ENCODE measurements at regions not wholly inside any gene's neighbourhood (a gene's known extent, or its start where the extent isn't known, plus 50 kb on each side); places are given as distances from the start of the nearest gene placed in this dataset.

GRCh38 chr11:30800904-30801303 is 214.8 kb upstream of the MPPED2 start:
- no peak for FAIRE-seq

GRCh38 chr11:30798547-30799236 is 212.5 kb upstream of the MPPED2 start:
- Histone ChIP-seq H3K79me2 (ENCODE audit: insufficient read depth, low read length) (no peaks in the 10 kb centered on the region), H3K4me3 (ENCODE audit: insufficient read depth, low read depth, low read length) (no peak overlapping the region), H3K9ac (ENCODE audit: low read length) (no peak overlapping the region), H3K4me2 (ENCODE audit: low read length) (no peak overlapping the region), H3K4me1 (ENCODE audit: insufficient read depth, low read length) (no peaks in the 10 kb centered on the region), H3K9me3 (ENCODE audit: insufficient read depth, low read depth, low read length) (no peaks in the 10 kb centered on the region), H4K20me1 (ENCODE audit: insufficient read depth, low read length) (no peaks in the 10 kb centered on the region), H3K27me3 (ENCODE audit: insufficient read depth, low read length) (no peaks in the 10 kb centered on the region), H3K27ac (ENCODE audit: low read depth, low read length) (no peak overlapping the region), H3K36me3 (ENCODE audit: insufficient read depth, low read length) (no peaks in the 10 kb centered on the region), H2AFZ (ENCODE audit: low read depth, low read length) (no peak overlapping the region)
- TF ChIP-seq CTCF (IDR thresholded peaks at IDR 0.05; ENCODE audit: insufficient read depth, low read depth, low read length): no peak
- no peak for TF ChIP-seq EZH2 (IDR thresholded peaks at IDR 0.05; ENCODE audit: insufficient read depth, low read length)
- Mint-ChIP-seq H3K36me3 (ENCODE audit: low read depth, unreplicated experiment) (no peaks in the 10 kb centered on the region), H3K9me3 (ENCODE audit: unreplicated experiment) (no peaks in the 10 kb centered on the region), H3K27ac (ENCODE audit: unreplicated experiment) (no peak overlapping the region), H3K4me1 (ENCODE audit: low read depth, unreplicated experiment) (no peaks in the 10 kb centered on the region), H3K4me3 (ENCODE audit: unreplicated experiment) (no peak overlapping the region), H3K27me3 (ENCODE audit: low read depth, unreplicated experiment) (no peaks in the 10 kb centered on the region)
- DNase-seq (ENCODE audit: low read depth) (no peak), FAIRE-seq (no peak)

More at GRCh38 chr11:30800904-30801303, 214.8 kb upstream of the MPPED2 start:
- Mint-ChIP-seq H3K27ac (ENCODE audit: unreplicated experiment) (no peak overlapping the region), H3K36me3 (ENCODE audit: low read depth, unreplicated experiment) (no peaks in the 10 kb centered on the region), H3K4me3 (ENCODE audit: unreplicated experiment) (no peak overlapping the region), H3K27me3 (ENCODE audit: low read depth, unreplicated experiment) (no peaks in the 10 kb centered on the region), H3K9me3 (ENCODE audit: unreplicated experiment) (no peaks in the 10 kb centered on the region), H3K4me1 (ENCODE audit: low read depth, unreplicated experiment) (no peaks in the 10 kb centered on the region)
- Histone ChIP-seq H3K79me2 (ENCODE audit: insufficient read depth, low read length) (no peaks in the 10 kb centered on the region), H3K27ac (ENCODE audit: low read depth, low read length) (no peak overlapping the region), H3K9ac (ENCODE audit: low read length) (no peak overlapping the region), H2AFZ (ENCODE audit: low read depth, low read length) (no peak overlapping the region), H3K4me3 (ENCODE audit: insufficient read depth, low read depth, low read length) (no peak overlapping the region), H3K9me3 (ENCODE audit: insufficient read depth, low read depth, low read length) (no peaks in the 10 kb centered on the region), H3K36me3 (ENCODE audit: insufficient read depth, low read length) (no peaks in the 10 kb centered on the region), H3K27me3 (ENCODE audit: insufficient read depth, low read length) (no peaks in the 10 kb centered on the region), H3K4me1 (ENCODE audit: insufficient read depth, low read length) (no peaks in the 10 kb centered on the region), H3K4me2 (ENCODE audit: low read length) (no peak overlapping the region), H4K20me1 (ENCODE audit: insufficient read depth, low read length) (no peaks in the 10 kb centered on the region)
- TF ChIP-seq CTCF (IDR thresholded peaks at IDR 0.05; ENCODE audit: insufficient read depth, low read depth, low read length): no peak
- TF ChIP-seq EZH2 (IDR thresholded peaks at IDR 0.05; ENCODE audit: insufficient read depth, low read length): no peak
- no peak for DNase-seq (ENCODE audit: low read depth)

- DNase-seq (ENCODE audit: low read depth): peak; percentile 49
- no peak for FAIRE-seq
- Histone ChIP-seq H3K9me3 (ENCODE audit: insufficient read depth, low read depth, low read length) (no peaks in the 10 kb centered on the region), H3K27ac (ENCODE audit: low read depth, low read length) (no peak overlapping the region), H3K27me3 (ENCODE audit: insufficient read depth, low read length) (no peaks in the 10 kb centered on the region), H3K4me2 (ENCODE audit: low read length) (no peak overlapping the region), H3K4me1 (ENCODE audit: insufficient read depth, low read length) (no peaks in the 10 kb centered on the region), H3K9ac (ENCODE audit: low read length) (no peak overlapping the region), H4K20me1 (ENCODE audit: insufficient read depth, low read length) (no peaks in the 10 kb centered on the region), H3K79me2 (ENCODE audit: insufficient read depth, low read length) (no peaks in the 10 kb centered on the region), H3K36me3 (ENCODE audit: insufficient read depth, low read length) (no peaks in the 10 kb centered on the region), H2AFZ (ENCODE audit: low read depth, low read length) (peak overlapping the region; percentile 47), H3K4me3 (ENCODE audit: insufficient read depth, low read depth, low read length) (no peak overlapping the region)
- Mint-ChIP-seq H3K4me1 (ENCODE audit: low read depth, unreplicated experiment) (no peaks in the 10 kb centered on the region), H3K9me3 (ENCODE audit: unreplicated experiment) (no peaks in the 10 kb centered on the region), H3K27me3 (ENCODE audit: low read depth, unreplicated experiment) (no peaks in the 10 kb centered on the region), H3K36me3 (ENCODE audit: low read depth, unreplicated experiment) (no peaks in the 10 kb centered on the region), H3K27ac (ENCODE audit: unreplicated experiment) (peak overlapping the region; percentile 2), H3K4me3 (ENCODE audit: unreplicated experiment) (no peak overlapping the region)
- TF ChIP-seq CTCF (IDR thresholded peaks at IDR 0.05; ENCODE audit: insufficient read depth, low read depth, low read length) (no peak), EZH2 (IDR thresholded peaks at IDR 0.05; ENCODE audit: insufficient read depth, low read length) (no peak)
Observed at GRCh38 chr11:30789270-30789669, 203.1 kb upstream of the MPPED2 start.
